ENCODE measurements at regions not wholly inside any gene's neighbourhood (a gene's known extent, or its start where the extent isn't known, plus 50 kb on each side); places are given as distances from the start of the nearest gene placed in this dataset.

- no peak for TF ChIP-seq CTCF (IDR thresholded peaks at IDR 0.05)
- TF ChIP-seq EZH2 (IDR thresholded peaks at IDR 0.05; ENCODE audit: borderline replicate concordance, insufficient read depth, low read depth, low read length, poor library complexity, severe bottlenecking): no peak
Observed at GRCh38 chr16:66097751-66098150, 268.7 kb upstream of the CDH5 start.
